NCI-H82 treated with DMSO at 0.1 percent for 48 hours (cell line): ENCODE measurements at regions not wholly inside any gene's neighbourhood (a gene's known extent, or its start where the extent isn't known, plus 50 kb on each side); places are given as distances from the start of the nearest gene placed in this dataset.

Experiments
- DNase-seq: peaks from one replicate; lab custom pipeline; 2025; ENCODE audit not compliant: unreplicated experiment; lab: John Stamatoyannopoulos, UW

- no peak for DNase-seq
Measured at GRCh38 chr11:95556342-95557163, 233.0 kb downstream of the FAM76B start.

GRCh38 chr11:95556011-95556341 lies 233.6 kb downstream of the FAM76B start:
- DNase-seq = no peak

- no peak for DNase-seq
Measured at GRCh38 chr11:95554911-95555310, 234.7 kb downstream of the FAM76B start.

GRCh38 chr11:95549301-95549700 lies 240.3 kb downstream of the FAM76B start:
- DNase-seq = no peak

GRCh38 chr11:95548416-95548815 lies 241.2 kb downstream of the FAM76B start:
- DNase-seq = no peak

- no peak for DNase-seq
Measured at GRCh38 chr11:95547976-95548375, 241.6 kb downstream of the FAM76B start.

- no peak for DNase-seq
Measured at GRCh38 chr11:95547186-95547585, 242.4 kb downstream of the FAM76B start.

- no peak for DNase-seq
Measured at GRCh38 chr11:95545116-95545875, 244.3 kb downstream of the FAM76B start.

GRCh38 chr11:95544095-95544856 lies 245.3 kb downstream of the FAM76B start:
- DNase-seq = no peak

- no peak for DNase-seq
Measured at GRCh38 chr11:95542868-95543551, 246.6 kb downstream of the FAM76B start.

GRCh38 chr11:95541715-95542114 lies 247.9 kb downstream of the FAM76B start:
- no peak for DNase-seq

GRCh38 chr11:95536047-95536690 lies 253.4 kb downstream of the FAM76B start:
- DNase-seq = no peak

GRCh38 chr11:95534809-95535208 lies 254.8 kb downstream of the FAM76B start:
- DNase-seq = no peak

- DNase-seq = no peak
Measured at GRCh38 chr11:95534226-95534625, 255.4 kb downstream of the FAM76B start.

- DNase-seq = no peak
Measured at GRCh38 chr11:95531116-95531515, 258.5 kb downstream of the FAM76B start.

GRCh38 chr11:95524314-95525036 lies 265.1 kb downstream of the FAM76B start:
- peak; percentile 9 for DNase-seq

GRCh38 chr11:95522874-95523273 lies 266.7 kb downstream of the FAM76B start:
- DNase-seq = no peak

GRCh38 chr11:95521862-95522261 lies 267.7 kb downstream of the FAM76B start:
- no peak for DNase-seq

GRCh38 chr11:95521133-95521542 lies 268.4 kb downstream of the FAM76B start:
- DNase-seq = no peak
